ENCODE measurements at regions not wholly inside any gene's neighbourhood (a gene's known extent, or its start where the extent isn't known, plus 50 kb on each side); places are given as distances from the start of the nearest gene placed in this dataset. TPM values are rescaled to one million over a fixed set of nuclear protein-coding genes. Genes with fewer than 3 reads are reported as not detected.
"Not testable (repeated sequence)": the region's sequence is repeated elsewhere in the genome, so short reads cannot be mapped to it uniquely, and the experiment has no call there.

- DNase-seq, result no peak
Observed at GRCh38 chr6:47407300-47408281, 70.0 kb upstream of the CD2AP start.

- peak; percentile 17 for DNase-seq
Observed at GRCh38 chr6:47413752-47414422, 63.7 kb upstream of the CD2AP start.

- DNase-seq, result no peak
Observed at GRCh38 chr6:47414423-47415167, 63.0 kb upstream of the CD2AP start.

- no peak for DNase-seq
Observed at GRCh38 chr6:47416396-47417345, 60.9 kb upstream of the CD2AP start.

- no peak for DNase-seq
Observed at GRCh38 chr6:47419621-47420020, 58.0 kb upstream of the CD2AP start.

- no peak for DNase-seq
Observed at GRCh38 chr6:47420394-47421371, 56.9 kb upstream of the CD2AP start.

- no peak for DNase-seq
Observed at GRCh38 chr6:47423079-47423478, 54.5 kb upstream of the CD2AP start.

- DNase-seq, result no peak
Observed at GRCh38 chr6:47424436-47424836, 53.2 kb upstream of the CD2AP start.

GRCh38 chr6:47425724-47426123 is 51.9 kb upstream of the CD2AP start:
- DNase-seq, result not testable (repeated sequence)

- DNase-seq, result no peak
Observed at GRCh38 chr6:47426524-47427302, 50.9 kb upstream of the CD2AP start.

- DNase-seq, result no peak
Observed at GRCh38 chr6:47427680-47428079, 49.9 kb upstream of the CD2AP start.

Small RNA genes in the stretch of these regions (small RNA-seq; reads per million reads assigned to genes)
- gene B3GNTL1P2, result not detected

All from occipital lobe (tissue), 2 donors.